Neural crest cell (in vitro differentiated cells): ENCODE measurements at regions not wholly inside any gene's neighbourhood (a gene's known extent, or its start where the extent isn't known, plus 50 kb on each side); places are given as distances from the start of the nearest gene placed in this dataset.

Source experiments
- DNase-seq: peaks from one replicate; pipeline ENCODE4 v3.0.0; 2021; ENCODE audit warnings: low read depth, mixed read lengths, low spot score
- H3K27ac Mint-ChIP-seq: one replicate; pipeline ENCODE4 v1.8.0; 2021; ENCODE audit warnings: mild to moderate bottlenecking, mixed read lengths; ENCODE audit not compliant: unreplicated experiment
- H3K27me3 Mint-ChIP-seq: 2 replicates; pipeline ENCODE4 v1.8.0; 2021; ENCODE audit warnings: low read depth, mild to moderate bottlenecking, mixed read lengths
- H3K36me3 Mint-ChIP-seq: 2 replicates; pipeline ENCODE4 v1.8.0; 2021; ENCODE audit warnings: low read depth, mild to moderate bottlenecking, mixed read lengths
- H3K4me1 Mint-ChIP-seq: 2 replicates; pipeline ENCODE4 v1.8.0; 2021; ENCODE audit warnings: mixed read lengths
- H3K4me3 Mint-ChIP-seq: one replicate; pipeline ENCODE4 v1.8.0; 2021; ENCODE audit warnings: mild to moderate bottlenecking, mixed read lengths
- H3K9me3 Mint-ChIP-seq: 2 replicates; pipeline ENCODE4 v1.8.0; 2021; ENCODE audit warnings: mixed read lengths
- TF ChIP-seq, protein P1 (sequence below): fragments of 200-600 bp; sonication (generic); conservative IDR thresholded peaks from 2 replicates; pipeline ENCODE4 v1.5.0; 2021; ENCODE audit warnings: antibody characterized with exemption, mild to moderate bottlenecking

DNA sequence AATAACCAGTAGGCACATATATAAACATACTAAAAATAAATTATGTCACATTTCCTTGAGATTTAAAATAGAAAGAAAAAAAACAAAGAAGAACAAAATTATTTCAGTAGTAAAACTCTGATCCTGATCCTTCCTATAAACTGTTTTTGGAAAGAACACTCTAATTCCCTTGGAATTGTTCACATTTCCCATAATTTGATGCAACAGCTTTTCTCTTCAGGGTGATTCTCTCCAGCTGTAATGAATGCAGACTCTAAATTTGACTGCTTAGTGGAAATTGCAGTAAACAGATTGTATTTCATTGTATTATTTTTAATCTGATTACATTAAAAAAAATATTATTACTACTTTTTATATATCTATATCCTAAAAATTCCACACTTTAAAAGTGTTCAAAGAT, 70.2 kb upstream of the ABI3BP start:
- DNase-seq: no peak

DNA sequence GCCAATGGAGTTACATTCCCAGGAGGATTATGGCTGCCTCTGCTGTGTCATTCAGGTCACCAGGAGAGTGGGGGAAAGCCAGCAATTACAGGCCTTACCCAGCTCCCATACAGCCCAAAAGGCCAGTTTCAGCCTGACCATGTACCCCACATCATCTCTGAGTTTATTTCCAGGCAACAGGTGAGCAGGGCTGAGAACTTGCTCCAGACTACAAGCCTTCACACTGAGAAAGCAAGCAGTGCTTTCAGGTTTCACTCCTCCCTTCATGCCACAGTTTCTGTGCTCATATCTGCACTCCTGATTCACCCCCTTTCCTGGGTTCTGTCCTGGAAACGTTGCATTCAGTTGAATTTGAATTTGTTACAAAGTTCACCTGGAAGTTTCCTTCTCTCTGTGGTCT, 68.1 kb upstream of the ABI3BP start:
- no peak overlapping the region for H3K4me3 Mint-ChIP-seq
- TF ChIP-seq, protein P1, sequence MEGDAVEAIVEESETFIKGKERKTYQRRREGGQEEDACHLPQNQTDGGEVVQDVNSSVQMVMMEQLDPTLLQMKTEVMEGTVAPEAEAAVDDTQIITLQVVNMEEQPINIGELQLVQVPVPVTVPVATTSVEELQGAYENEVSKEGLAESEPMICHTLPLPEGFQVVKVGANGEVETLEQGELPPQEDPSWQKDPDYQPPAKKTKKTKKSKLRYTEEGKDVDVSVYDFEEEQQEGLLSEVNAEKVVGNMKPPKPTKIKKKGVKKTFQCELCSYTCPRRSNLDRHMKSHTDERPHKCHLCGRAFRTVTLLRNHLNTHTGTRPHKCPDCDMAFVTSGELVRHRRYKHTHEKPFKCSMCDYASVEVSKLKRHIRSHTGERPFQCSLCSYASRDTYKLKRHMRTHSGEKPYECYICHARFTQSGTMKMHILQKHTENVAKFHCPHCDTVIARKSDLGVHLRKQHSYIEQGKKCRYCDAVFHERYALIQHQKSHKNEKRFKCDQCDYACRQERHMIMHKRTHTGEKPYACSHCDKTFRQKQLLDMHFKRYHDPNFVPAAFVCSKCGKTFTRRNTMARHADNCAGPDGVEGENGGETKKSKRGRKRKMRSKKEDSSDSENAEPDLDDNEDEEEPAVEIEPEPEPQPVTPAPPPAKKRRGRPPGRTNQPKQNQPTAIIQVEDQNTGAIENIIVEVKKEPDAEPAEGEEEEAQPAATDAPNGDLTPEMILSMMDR: no peak
- DNase-seq: no peak
- no peak overlapping the region for H3K27ac Mint-ChIP-seq
- no peaks in the 10 kb centered on the region for H3K27me3 Mint-ChIP-seq
- no peaks in the 10 kb centered on the region for H3K4me1 Mint-ChIP-seq
- H3K9me3 Mint-ChIP-seq: peaks cover 26% of the 10 kb centered on the region
- H3K36me3 Mint-ChIP-seq: peaks cover 6% of the 10 kb centered on the region

More for the DNA sequence above, 70.2 kb upstream of the ABI3BP start:
- TF ChIP-seq, protein P1: no peak
- Mint-ChIP-seq H3K9me3 (peaks cover 9% of the 10 kb centered on the region), H3K4me1 (no peaks in the 10 kb centered on the region), H3K4me3 (no peak overlapping the region), H3K27me3 (no peaks in the 10 kb centered on the region), H3K27ac (no peak overlapping the region), H3K36me3 (no peaks in the 10 kb centered on the region)

DNA sequence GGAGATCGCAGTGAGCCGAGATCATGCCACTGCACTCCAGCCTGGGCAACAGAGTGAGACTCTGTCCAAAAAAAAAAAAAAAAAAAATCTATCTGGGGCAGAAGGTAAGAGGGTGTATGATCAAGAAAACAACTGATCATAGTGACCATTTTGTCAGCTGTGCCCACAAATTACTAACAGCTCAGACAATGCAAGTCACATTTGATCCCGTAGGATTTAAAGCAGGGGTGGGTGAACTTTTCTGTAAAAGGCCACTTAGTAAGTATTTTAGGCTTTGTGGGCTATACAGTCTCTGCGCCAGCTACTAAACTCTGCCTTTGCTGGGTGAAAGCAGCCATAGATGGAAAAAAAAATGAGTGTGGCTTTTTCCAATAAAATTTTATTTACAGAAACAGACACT, 57.6 kb upstream of the ABI3BP start:
- Mint-ChIP-seq H3K4me1 (no peaks in the 10 kb centered on the region), H3K27ac (no peak overlapping the region), H3K36me3 (no peaks in the 10 kb centered on the region), H3K4me3 (no peak overlapping the region), H3K9me3 (peaks cover 5% of the 10 kb centered on the region), H3K27me3 (no peaks in the 10 kb centered on the region)
- TF ChIP-seq, protein P1: no peak
- DNase-seq: no peak

DNA sequence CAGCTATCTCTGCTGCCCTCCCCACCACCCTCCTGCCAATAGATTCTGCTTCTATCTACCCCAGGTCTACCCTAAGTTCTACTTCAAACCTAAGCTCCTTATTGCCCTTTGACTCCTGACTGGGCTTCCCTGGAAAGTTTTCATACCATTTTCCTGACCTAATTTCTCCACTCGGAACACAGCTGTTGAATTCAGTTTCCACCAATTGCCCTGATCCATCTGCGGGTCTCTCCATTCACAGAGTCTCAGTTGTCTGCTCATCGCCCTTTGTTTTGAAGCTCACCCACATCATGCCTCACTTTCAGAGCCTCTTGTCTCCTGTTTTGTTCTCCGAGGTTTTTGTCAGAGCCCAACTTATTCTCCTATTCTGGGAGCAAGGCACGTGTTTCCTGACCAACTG, 56.8 kb upstream of the ABI3BP start:
- Mint-ChIP-seq H3K36me3 (no peaks in the 10 kb centered on the region), H3K27ac (no peak overlapping the region), H3K4me3 (no peak overlapping the region), H3K4me1 (no peaks in the 10 kb centered on the region), H3K27me3 (no peaks in the 10 kb centered on the region), H3K9me3 (peaks cover 3% of the 10 kb centered on the region)
- TF ChIP-seq, protein P1: no peak
- DNase-seq: no peak

DNA sequence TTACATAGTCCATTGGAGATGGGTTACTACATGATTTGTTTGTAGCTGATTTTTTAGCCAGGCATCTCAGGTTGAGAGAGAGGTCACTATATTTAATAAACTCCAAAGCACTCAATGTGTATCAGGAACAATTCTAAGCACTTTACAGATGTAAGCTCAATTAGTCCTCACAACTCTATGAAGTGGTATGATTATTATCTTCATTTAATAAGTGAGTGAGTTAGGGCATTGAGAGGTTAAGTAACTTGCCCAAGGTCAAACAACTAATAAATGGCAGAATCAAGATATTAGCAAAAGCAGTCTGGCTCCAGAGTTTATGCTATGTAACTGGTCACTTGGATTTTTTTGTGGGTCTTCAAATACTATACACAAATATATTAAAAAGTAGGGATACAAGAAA, 56.3 kb upstream of the ABI3BP start:
- no peak for DNase-seq
- H3K27ac Mint-ChIP-seq: no peak overlapping the region
- TF ChIP-seq, protein P1: no peak
- no peak overlapping the region for H3K4me3 Mint-ChIP-seq
- H3K4me1 Mint-ChIP-seq: no peaks in the 10 kb centered on the region
- peaks cover 4% of the 10 kb centered on the region for H3K9me3 Mint-ChIP-seq
- H3K36me3 Mint-ChIP-seq: no peaks in the 10 kb centered on the region
- no peaks in the 10 kb centered on the region for H3K27me3 Mint-ChIP-seq

DNA sequence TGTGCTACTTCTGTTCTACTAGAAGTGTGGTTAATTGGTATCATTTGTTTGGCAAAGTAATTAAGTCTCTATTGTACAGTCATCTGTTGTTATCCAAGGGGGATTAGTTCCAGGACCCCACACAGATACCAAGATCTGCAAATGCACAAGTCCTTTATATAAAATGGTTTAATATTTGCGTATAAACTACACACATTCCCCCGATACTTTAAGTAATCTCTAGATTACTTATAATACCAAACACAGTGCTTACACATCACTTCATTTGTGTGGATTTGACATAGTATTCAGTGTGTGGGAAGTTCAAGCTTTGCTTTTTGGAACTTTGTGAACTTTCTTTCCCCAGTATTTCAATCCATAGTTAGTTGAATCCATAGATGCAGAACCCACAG, 50.5 kb upstream of the ABI3BP start:
- Mint-ChIP-seq H3K4me3 (no peak overlapping the region), H3K27me3 (no peaks in the 10 kb centered on the region)

More for the DNA sequence above, 50.5 kb upstream of the ABI3BP start:
- TF ChIP-seq, protein P1: no peak
- no peaks in the 10 kb centered on the region for H3K4me1 Mint-ChIP-seq
- H3K27ac Mint-ChIP-seq: no peak overlapping the region
- DNase-seq: no peak
- H3K9me3 Mint-ChIP-seq: peaks cover 7% of the 10 kb centered on the region
- H3K36me3 Mint-ChIP-seq: no peaks in the 10 kb centered on the region
